H9 (cell line): ENCODE measurements at regions not wholly inside any gene's neighbourhood (a gene's known extent, or its start where the extent isn't known, plus 50 kb on each side); places are given as distances from the start of the nearest gene placed in this dataset.

Experiments
- DNase-seq: peaks from one replicate; pipeline ENCODE4 v3.0.0-alpha.2; 2017
- H2AFZ ChIP-seq: one replicate; pipeline ENCODE4 v1.6.1; 2013; ENCODE audit warnings: mild to moderate bottlenecking, low read length, control low read depth, moderate library complexity
- H2AK5ac ChIP-seq: 2 replicates; pipeline ENCODE4 v1.6.1; 2013; ENCODE audit warnings: low read length, control low read depth, mixed read lengths; ENCODE audit not compliant: insufficient read length
- H2BK120ac ChIP-seq: one replicate; pipeline ENCODE4 v1.6.1; 2013; ENCODE audit warnings: low read depth, mild to moderate bottlenecking, low read length, control low read depth, inconsistent platforms; ENCODE audit not compliant: poor library complexity, severe bottlenecking
- H2BK12ac ChIP-seq: 2 replicates; pipeline ENCODE4 v1.6.1; 2013; ENCODE audit warnings: low read length, control low read depth, mixed read lengths, low read depth; ENCODE audit not compliant: insufficient read length
- H2BK15ac ChIP-seq: 2 replicates; pipeline ENCODE4 v1.6.1; 2013; ENCODE audit warnings: low read depth, low read length, control low read depth
- H2BK20ac ChIP-seq: one replicate; pipeline ENCODE4 v1.6.1; 2013; ENCODE audit warnings: low read depth, mild to moderate bottlenecking, low read length, control low read depth, inconsistent platforms; ENCODE audit not compliant: poor library complexity, severe bottlenecking
- H2BK5ac ChIP-seq: 2 replicates; pipeline ENCODE4 v1.6.1; 2013; ENCODE audit warnings: low read length, control low read depth, mixed read lengths; ENCODE audit not compliant: insufficient read length
- H3K14ac ChIP-seq: 2 replicates; pipeline ENCODE4 v1.6.1; 2013; ENCODE audit warnings: low read length, control low read depth; ENCODE audit not compliant: insufficient read depth
- H3K18ac ChIP-seq: 2 replicates; pipeline ENCODE4 v1.6.1; 2013; ENCODE audit warnings: low read depth, mild to moderate bottlenecking, mixed read lengths, low read length, control low read depth; ENCODE audit not compliant: insufficient read length
- H3K23ac ChIP-seq: 2 replicates; pipeline ENCODE4 v1.6.1; 2013; ENCODE audit warnings: low read length, control low read depth, mixed read lengths, low read depth; ENCODE audit not compliant: insufficient read length
- H3K23me2 ChIP-seq: 2 replicates; pipeline ENCODE4 v1.6.1; 2013; ENCODE audit warnings: low read depth, mild to moderate bottlenecking, mixed read lengths, low read length, control low read depth; ENCODE audit not compliant: insufficient read length, poor library complexity, severe bottlenecking
- H3K27ac ChIP-seq: 2 replicates; pipeline ENCODE4 v1.5.1; 2013; ENCODE audit warnings: low read length, control low read depth, mixed read lengths, low read depth; ENCODE audit not compliant: insufficient read length
- H3K27me3 ChIP-seq: 2 replicates; pipeline ENCODE4 v1.6.1; 2013; ENCODE audit warnings: low read length, control low read depth, inconsistent platforms; ENCODE audit not compliant: insufficient read depth
- H3K4ac ChIP-seq: 2 replicates; pipeline ENCODE4 v1.6.1; 2013; ENCODE audit warnings: low read depth, mild to moderate bottlenecking, control low read depth, inconsistent platforms, low read length, moderate library complexity
- H3K4me1 ChIP-seq: 2 replicates; pipeline ENCODE4 v1.6.1; 2013; ENCODE audit warnings: low read length, control low read depth, inconsistent platforms; ENCODE audit not compliant: insufficient read depth
- H3K4me2 ChIP-seq: 2 replicates; pipeline ENCODE4 v1.6.1; 2013; ENCODE audit warnings: low read length, control low read depth, mixed read lengths; ENCODE audit not compliant: insufficient read length, insufficient read depth
- H3K56ac ChIP-seq: 2 replicates; pipeline ENCODE4 v1.6.1; 2013; ENCODE audit warnings: low read depth, mild to moderate bottlenecking, mixed read lengths, low read length, control low read depth; ENCODE audit not compliant: insufficient read length
- H3K79me1 ChIP-seq: 2 replicates; pipeline ENCODE4 v1.6.1; 2013; ENCODE audit warnings: low read depth, mild to moderate bottlenecking, moderate library complexity, low read length, control low read depth, inconsistent platforms; ENCODE audit not compliant: insufficient read depth, poor library complexity, severe bottlenecking
- H3K79me2 ChIP-seq: 2 replicates; pipeline ENCODE4 v1.6.1; 2013; ENCODE audit warnings: low read length, control low read depth, inconsistent platforms; ENCODE audit not compliant: insufficient read depth
- H3K9ac ChIP-seq: 2 replicates; pipeline ENCODE4 v1.6.1; 2013; ENCODE audit warnings: low read length, control low read depth, mixed read lengths; ENCODE audit not compliant: insufficient read length; ENCODE audit errors: extremely low read depth
- H3K9me3 ChIP-seq: one replicate; pipeline ENCODE4 v1.6.1; 2013; ENCODE audit warnings: low read depth, low read length, inconsistent platforms; ENCODE audit not compliant: control insufficient read depth
- H3T11ph ChIP-seq: one replicate; pipeline ENCODE4 v1.6.1; 2013; ENCODE audit warnings: mild to moderate bottlenecking, low read length, control low read depth, inconsistent platforms
- H4K20me1 ChIP-seq: one replicate; pipeline ENCODE4 v1.6.1; 2013; ENCODE audit not compliant: control insufficient read depth, insufficient read length, insufficient read depth
- H4K5ac ChIP-seq: 2 replicates; pipeline ENCODE4 v1.6.1; 2013; ENCODE audit warnings: low read depth, mild to moderate bottlenecking, mixed read lengths, low read length, control low read depth; ENCODE audit not compliant: insufficient read length
- H4K8ac ChIP-seq: replicated peaks from 2 replicates; pipeline ENCODE4 v1.6.1; 2013; ENCODE audit warnings: low read length, control low read depth, mixed read lengths, low read depth; ENCODE audit not compliant: insufficient read length
- H4K91ac ChIP-seq: 2 replicates; pipeline ENCODE4 v1.6.1; 2013; ENCODE audit warnings: low read depth, mild to moderate bottlenecking, moderate library complexity, mixed read lengths, low read length, control low read depth; ENCODE audit not compliant: insufficient read length
- H3K27ac Mint-ChIP-seq, 3 experiments: 2 replicates in 2 of 3; 3 replicates in 1 of 3; pipeline ENCODE4 v1.8.0; 2020 to 2021; ENCODE audit warnings: mixed read lengths in 3 of 3, mild to moderate bottlenecking in 1 of 3, moderate library complexity in 1 of 3
- H3K27me3 Mint-ChIP-seq: 2 replicates; pipeline ENCODE4 v1.8.0; 2021; ENCODE audit warnings: low read depth, mild to moderate bottlenecking, moderate library complexity, mixed read lengths
- H3K36me3 Mint-ChIP-seq, 3 experiments: 2 replicates in 2 of 3; 3 replicates in 1 of 3; pipeline ENCODE4 v1.8.0; 2020 to 2021; ENCODE audit warnings: low read depth in 3 of 3, mixed read lengths in 3 of 3; ENCODE audit not compliant: insufficient read depth in 1 of 3
- H3K4me1 Mint-ChIP-seq, 2 experiments: 2 replicates each; pipeline ENCODE4 v1.8.0; 2020; ENCODE audit warnings: mixed read lengths in 2 of 2
- H3K4me3 Mint-ChIP-seq, 2 experiments: 2 replicates in 1 of 2; 3 replicates in 1 of 2; pipeline ENCODE4 v1.8.0; 2020 to 2021; ENCODE audit warnings: mild to moderate bottlenecking in 2 of 2, mixed read lengths in 2 of 2, moderate library complexity in 1 of 2
- H3K9me3 Mint-ChIP-seq, 2 experiments: 2 replicates in 1 of 2; 3 replicates in 1 of 2; pipeline ENCODE4 v1.8.0; 2020; ENCODE audit warnings: mild to moderate bottlenecking in 2 of 2, mixed read lengths in 2 of 2, moderate library complexity in 1 of 2
- CTCF ChIP-seq: fragments of 200-600 bp; sonication (generic); conservative IDR thresholded peaks from 3 replicates; pipeline ENCODE4 v1.8.0; 2021; ENCODE audit warnings: antibody characterized with exemption, mild to moderate bottlenecking
- WGBS: extraction: QIAGEN DNeasy Blood & Tissue Kit; methylation state at CpG from one replicate; pipeline ENCODE4 v1.1.7; 2013; ENCODE audit warnings: missing lambda C conversion rate, low lambda C conversion rate, mixed read lengths; ENCODE audit not compliant: insufficient read length; ENCODE audit errors: extremely low coverage; 5-methylcytosine and 5-hydroxymethylcytosine counted together

GRCh38 chr4:53818104-53818503 is 226.8 kb upstream of the LNX1 start:
- no peak overlapping the region for H3T11ph ChIP-seq
- H3K56ac ChIP-seq, result no peak overlapping the region

More at GRCh38 chr4:53818104-53818503, 226.8 kb upstream of the LNX1 start:
- Histone ChIP-seq H3K23ac (no peak overlapping the region), H3K79me2 (no peaks in the 10 kb centered on the region), H2BK5ac (no peak overlapping the region), H3K4me1 (no peaks in the 10 kb centered on the region; the same call in 1 of the 2 replicates), H3K23me2 (no peaks in the 10 kb centered on the region), H3K4ac (no peak overlapping the region), H3K9ac (no peak overlapping the region), H2BK12ac (no peak overlapping the region), H3K4me2 (no peak overlapping the region), H2BK120ac (no peak overlapping the region), H2BK20ac (no peak overlapping the region), H3K9me3 (no peaks in the 10 kb centered on the region), H3K79me1 (no peaks in the 10 kb centered on the region), H3K18ac (no peak overlapping the region), H3K27ac (no peak overlapping the region), H4K20me1 (no peaks in the 10 kb centered on the region), H2AFZ (no peak overlapping the region), H4K8ac (no peak overlapping the region), H4K91ac (no peak overlapping the region), H3K27me3 (no peaks in the 10 kb centered on the region), H4K5ac (no peak overlapping the region), H2AK5ac (no peak overlapping the region), H2BK15ac (no peak overlapping the region), H3K14ac (no peak overlapping the region)
- no peak for DNase-seq
- TF ChIP-seq CTCF, result no peak
- WGBS, result no CpG with 5 or more reads among the region's 5 CpGs
- Mint-ChIP-seq H3K27me3 (peaks cover under 1% of the 10 kb centered on the region; the same call in 1 of the 2 replicates), H3K27ac (no peak overlapping the region), H3K9me3 (no peaks in the 10 kb centered on the region), H3K36me3 (no peaks in the 10 kb centered on the region; a peak in 1 of 7 replicates), H3K4me1 (peaks cover 0 to 6% of the 10 kb centered on the region in 2 experiments; a peak in 2 of 4 replicates), H3K4me3 (no peak overlapping the region)
